Neural cell (in vitro differentiated cells): ENCODE measurements at regions not wholly inside any gene's neighbourhood (a gene's known extent, or its start where the extent isn't known, plus 50 kb on each side); places are given as distances from the start of the nearest gene placed in this dataset.

Experiments
- H2AFZ ChIP-seq: fragments of 200-600, 300-800 bp; sonication (generic), shearing (Covaris generic); 2 replicates; pipeline ENCODE4 v1.6.0; 2014; ENCODE audit warnings: low read depth, mild to moderate bottlenecking, antibody characterized with exemption, low read length, moderate library complexity
- H3F3A ChIP-seq: fragments of 200-600 bp; shearing (Covaris generic); 2 replicates; pipeline ENCODE4 v1.6.1; 2016; ENCODE audit warnings: mild to moderate bottlenecking, moderate library complexity, mixed read lengths, antibody characterized with exemption, low read length; ENCODE audit not compliant: insufficient read depth, poor library complexity, severe bottlenecking
- H3K27ac ChIP-seq: fragments of 200-600, 300-800 bp; sonication (generic), shearing (Covaris generic); 2 replicates; pipeline ENCODE4 v1.5.1; 2014; ENCODE audit warnings: mild to moderate bottlenecking, low read length, moderate library complexity
- H3K27me3 ChIP-seq: fragments of 300-800, 200-600 bp; sonication (generic), shearing (Covaris generic); 2 replicates; pipeline ENCODE4 v1.6.0; 2014; ENCODE audit warnings: mild to moderate bottlenecking, low read depth, low read length, moderate library complexity; ENCODE audit not compliant: insufficient read depth
- H3K36me3 ChIP-seq: fragments of 300-800, 200-600 bp; sonication (generic), shearing (Covaris generic); 2 replicates; pipeline ENCODE4 v1.5.1; 2014; ENCODE audit warnings: mild to moderate bottlenecking, antibody characterized with exemption, low read length, moderate library complexity; ENCODE audit not compliant: insufficient read depth
- H3K4me2 ChIP-seq: fragments of 300-800, 200-600 bp; sonication (generic), shearing (Covaris generic); 2 replicates; pipeline ENCODE4 v1.6.0; 2014; ENCODE audit warnings: mild to moderate bottlenecking, low read length
- H3K4me3 ChIP-seq: fragments of 300-800, 200-600 bp; sonication (generic), shearing (Covaris generic); 2 replicates; pipeline ENCODE4 v1.5.1; 2014; ENCODE audit warnings: mild to moderate bottlenecking, low read length, moderate library complexity
- H3K79me2 ChIP-seq: fragments of 200-600 bp; shearing (Covaris generic); replicated peaks from 2 replicates; pipeline ENCODE4 v1.6.0; 2014; ENCODE audit warnings: mild to moderate bottlenecking, low read length, moderate library complexity; ENCODE audit not compliant: insufficient read depth
- H3K9ac ChIP-seq: fragments of 300-800, 200-600 bp; sonication (generic), shearing (Covaris generic); 2 replicates; pipeline ENCODE4 v1.6.1; 2016; ENCODE audit warnings: mild to moderate bottlenecking, low read length, mixed read lengths
- H3K9me2 ChIP-seq: fragments of 200-600 bp; shearing (Covaris generic); 2 replicates; pipeline ENCODE4 v1.6.1; 2016; ENCODE audit warnings: mild to moderate bottlenecking, low read length, mixed read lengths; ENCODE audit not compliant: insufficient read depth
- H3K9me3 ChIP-seq: fragments of 200-600, 300-800 bp; sonication (generic), shearing (Covaris generic); 2 replicates; pipeline ENCODE4 v1.6.1; 2016; ENCODE audit warnings: mild to moderate bottlenecking, mixed run types, low read length, moderate library complexity, mixed read lengths
- H4K20me1 ChIP-seq: fragments of 200-600 bp; shearing (Covaris generic); 2 replicates; pipeline ENCODE4 v1.6.1; 2016; ENCODE audit warnings: mild to moderate bottlenecking, mixed run types; ENCODE audit not compliant: insufficient read depth
- CTCF ChIP-seq: fragments of 450-650 bp; IDR thresholded peaks from 2 replicates; pipeline ENCODE4 v1.5.1; 2014; ENCODE audit warnings: antibody characterized with exemption, mild to moderate bottlenecking, moderate library complexity; ENCODE audit not compliant: poor library complexity, severe bottlenecking
- EP300 ChIP-seq: fragments of 450-650 bp; conservative IDR thresholded peaks from 2 replicates; pipeline ENCODE4 v1.6.1; 2014; ENCODE audit warnings: antibody characterized with exemption, mild to moderate bottlenecking, moderate library complexity; ENCODE audit not compliant: poor library complexity, severe bottlenecking
- EZH2 ChIP-seq: fragments of 200-600, 300-800 bp; shearing (Covaris generic), sonication (generic); IDR thresholded peaks from 2 replicates; pipeline ENCODE4 v1.6.1; 2014; ENCODE audit warnings: antibody characterized with exemption, low read length, borderline replicate concordance, mild to moderate bottlenecking; ENCODE audit not compliant: insufficient read depth, poor library complexity, severe bottlenecking
- MXI1 ChIP-seq: fragments of 450-650 bp; conservative IDR thresholded peaks from 2 replicates; pipeline ENCODE4 v1.6.1; 2014; ENCODE audit warnings: antibody characterized with exemption, mild to moderate bottlenecking; ENCODE audit not compliant: poor library complexity, severe bottlenecking
- POLR2AphosphoS5 ChIP-seq: IDR thresholded peaks from 2 replicates; pipeline ENCODE4 v1.6.1; 2012
- RAD21 ChIP-seq: fragments of 450-650 bp; conservative IDR thresholded peaks from 2 replicates; pipeline ENCODE4 v1.6.1; 2014; ENCODE audit warnings: antibody characterized with exemption, mild to moderate bottlenecking, moderate library complexity
- REST ChIP-seq: IDR thresholded peaks from 2 replicates; pipeline ENCODE4 v1.6.1; 2012; ENCODE audit warnings: borderline replicate concordance
- SMC3 ChIP-seq: fragments of 450-650 bp; conservative IDR thresholded peaks from 2 replicates; pipeline ENCODE4 v1.6.1; 2014; ENCODE audit warnings: antibody characterized with exemption, mild to moderate bottlenecking, moderate library complexity; ENCODE audit not compliant: poor library complexity
- TAF1 ChIP-seq: IDR thresholded peaks from 2 replicates; pipeline ENCODE4 v1.6.1; 2012; ENCODE audit warnings: low read depth

GRCh38 chr1:106498238-106498637 is 558.2 kb upstream of the PRMT6 start:
- no peaks in the 10 kb centered on the region for H3K27me3 ChIP-seq
- H3K4me2 ChIP-seq = no peak overlapping the region
- no peak overlapping the region for H2AFZ ChIP-seq
- no peak overlapping the region for H3K4me3 ChIP-seq
- H4K20me1 ChIP-seq = no peaks in the 10 kb centered on the region
- no peak overlapping the region for H3K9ac ChIP-seq
- H3K9me2 ChIP-seq = no peaks in the 10 kb centered on the region
- no peaks in the 10 kb centered on the region for H3F3A ChIP-seq
- H3K9me3 ChIP-seq = no peaks in the 10 kb centered on the region
- H3K79me2 ChIP-seq = no peaks in the 10 kb centered on the region
- no peak for TF ChIP-seq EP300
- TF ChIP-seq TAF1 = no peak
- TF ChIP-seq CTCF = no peak
- no peak for TF ChIP-seq REST
- TF ChIP-seq RAD21 = no peak
- no peak for TF ChIP-seq SMC3
- TF ChIP-seq MXI1 = no peak
- TF ChIP-seq EZH2 = no peak
- TF ChIP-seq POLR2AphosphoS5 = no peak
- H3K36me3 ChIP-seq = no peaks in the 10 kb centered on the region
- no peak overlapping the region for H3K27ac ChIP-seq

- TF ChIP-seq REST = no peak
- no peak for TF ChIP-seq POLR2AphosphoS5
- TF ChIP-seq SMC3 = no peak
- no peak for TF ChIP-seq MXI1
- TF ChIP-seq EP300 = no peak
- no peak for TF ChIP-seq RAD21
- no peak for TF ChIP-seq CTCF
- TF ChIP-seq EZH2 = no peak
- TF ChIP-seq TAF1 = no peak
- Histone ChIP-seq H3K4me3 (no peak overlapping the region), H3K79me2 (no peaks in the 10 kb centered on the region), H2AFZ (no peak overlapping the region), H3F3A (no peaks in the 10 kb centered on the region), H3K36me3 (no peaks in the 10 kb centered on the region), H3K9me3 (no peaks in the 10 kb centered on the region), H3K27ac (no peak overlapping the region), H3K4me2 (no peak overlapping the region), H3K27me3 (no peaks in the 10 kb centered on the region), H3K9ac (no peak overlapping the region), H4K20me1 (no peaks in the 10 kb centered on the region), H3K9me2 (no peaks in the 10 kb centered on the region)
These were observed 553.8 kb upstream of the PRMT6 start for GRCh38 chr1:106502659-106503058.
